Testis (tissue), 2 donors: ENCODE measurements at regions not wholly inside any gene's neighbourhood (a gene's known extent, or its start where the extent isn't known, plus 50 kb on each side); places are given as distances from the start of the nearest gene placed in this dataset.

Experiments used
- DNase-seq: peaks from one replicate; pipeline ENCODE4 v3.0.0-alpha.2; 2019
- H3K27ac ChIP-seq, 2 donors: fragments of 200-600 bp; sonication (generic); one replicate each; pipeline ENCODE4 v1.5.1; 2019
- H3K27me3 ChIP-seq: fragments of 200-600 bp; sonication (generic); one replicate; pipeline ENCODE4 v1.5.1; 2019
- H3K36me3 ChIP-seq: fragments of 200-600 bp; sonication (generic); one replicate; pipeline ENCODE4 v1.5.1; 2017; ENCODE audit warnings: low read depth; ENCODE audit errors: missing control alignments
- H3K4me1 ChIP-seq: fragments of 200-600 bp; sonication (generic); one replicate; pipeline ENCODE4 v1.5.1; 2019
- H3K4me3 ChIP-seq, 2 donors: fragments of 200-600 bp; sonication (generic); one replicate each; pipeline ENCODE4 v1.5.1; 2017 to 2019
- H3K9me3 ChIP-seq: fragments of 200-600 bp; sonication (generic); one replicate; pipeline ENCODE4 v1.5.1; 2017
- POLR2A ChIP-seq: fragments of 450-650 bp; IDR thresholded peaks from one replicate; pipeline ENCODE4 v1.6.1; 2017; ENCODE audit warnings: antibody characterized with exemption, mild to moderate bottlenecking, moderate library complexity
- WGBS, 2 donors: methylation state at CpG; one replicate each; pipeline ENCODE4 v1.1.5; 2018; 5-methylcytosine and 5-hydroxymethylcytosine counted together
- intact Hi-C: fragments of 100-400 bp; cut with DNase I; formaldehyde crosslinking; loops from one replicate; pipeline ENCODE4 v1.15.1; 2023; ENCODE audit warnings: low total_unique reads
- TF ChIP-seq, protein P1 (sequence below), 3 experiments: fragments of 450-650 bp in 2 of 3; fragments of 200-600 bp in 1 of 3; sonication (generic) in 1 of 3; IDR thresholded peaks; one replicate each; pipeline ENCODE4 v1.5.1; 2016 to 2019; ENCODE audit warnings: antibody characterized with exemption in 3 of 3, mild to moderate bottlenecking in 2 of 3, moderate library complexity in 1 of 3

DNA sequence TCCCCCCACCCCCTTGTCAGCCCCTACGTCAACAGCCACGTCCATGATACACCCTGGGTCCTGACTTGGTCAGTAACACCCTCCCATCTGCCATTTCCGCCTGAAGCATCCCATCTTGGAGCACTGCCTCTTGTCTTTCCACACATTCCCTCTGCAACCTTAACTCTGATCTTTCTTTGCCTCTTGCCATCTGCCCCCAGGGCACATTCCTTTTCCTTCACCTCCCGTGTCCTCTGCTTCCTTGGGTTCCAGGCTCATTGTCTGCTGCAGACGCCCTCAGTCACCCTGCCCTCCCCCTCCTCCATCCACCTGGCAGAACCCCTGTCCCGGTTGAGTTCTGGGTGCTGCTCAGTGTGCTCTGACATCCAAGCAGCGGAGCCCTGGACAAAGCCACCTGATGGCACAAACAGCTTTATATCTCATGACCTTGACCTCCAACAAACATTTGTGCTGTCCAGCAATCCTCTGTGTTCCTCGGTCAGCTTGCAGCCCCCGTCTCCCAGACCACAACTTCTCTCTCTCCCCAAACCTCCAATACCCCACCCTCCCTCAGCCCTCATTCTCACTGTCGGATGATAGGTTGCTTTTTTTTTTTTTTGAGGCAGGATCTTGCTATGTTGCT lies 97.7 kb upstream of the IER5L start:
- H3K9me3 ChIP-seq, result no peaks in the 10 kb centered on the region
- DNase-seq, result no peak
- H3K27me3 ChIP-seq, result no peaks in the 10 kb centered on the region
- no peaks in the 10 kb centered on the region for H3K36me3 ChIP-seq
- peaks cover 10% of the 10 kb centered on the region for H3K4me1 ChIP-seq
- 44 to 61% methylated on average over 10 of the region's 10 CpGs for WGBS, 2 donors
- no peak overlapping the region for H3K27ac ChIP-seq
- intact Hi-C loops, result no loop called here
- TF ChIP-seq, protein P1, sequence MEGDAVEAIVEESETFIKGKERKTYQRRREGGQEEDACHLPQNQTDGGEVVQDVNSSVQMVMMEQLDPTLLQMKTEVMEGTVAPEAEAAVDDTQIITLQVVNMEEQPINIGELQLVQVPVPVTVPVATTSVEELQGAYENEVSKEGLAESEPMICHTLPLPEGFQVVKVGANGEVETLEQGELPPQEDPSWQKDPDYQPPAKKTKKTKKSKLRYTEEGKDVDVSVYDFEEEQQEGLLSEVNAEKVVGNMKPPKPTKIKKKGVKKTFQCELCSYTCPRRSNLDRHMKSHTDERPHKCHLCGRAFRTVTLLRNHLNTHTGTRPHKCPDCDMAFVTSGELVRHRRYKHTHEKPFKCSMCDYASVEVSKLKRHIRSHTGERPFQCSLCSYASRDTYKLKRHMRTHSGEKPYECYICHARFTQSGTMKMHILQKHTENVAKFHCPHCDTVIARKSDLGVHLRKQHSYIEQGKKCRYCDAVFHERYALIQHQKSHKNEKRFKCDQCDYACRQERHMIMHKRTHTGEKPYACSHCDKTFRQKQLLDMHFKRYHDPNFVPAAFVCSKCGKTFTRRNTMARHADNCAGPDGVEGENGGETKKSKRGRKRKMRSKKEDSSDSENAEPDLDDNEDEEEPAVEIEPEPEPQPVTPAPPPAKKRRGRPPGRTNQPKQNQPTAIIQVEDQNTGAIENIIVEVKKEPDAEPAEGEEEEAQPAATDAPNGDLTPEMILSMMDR (IDR thresholded peaks at IDR 0.05), result no peak
- TF ChIP-seq POLR2A, result no peak
- no peak overlapping the region for H3K4me3 ChIP-seq

DNA sequence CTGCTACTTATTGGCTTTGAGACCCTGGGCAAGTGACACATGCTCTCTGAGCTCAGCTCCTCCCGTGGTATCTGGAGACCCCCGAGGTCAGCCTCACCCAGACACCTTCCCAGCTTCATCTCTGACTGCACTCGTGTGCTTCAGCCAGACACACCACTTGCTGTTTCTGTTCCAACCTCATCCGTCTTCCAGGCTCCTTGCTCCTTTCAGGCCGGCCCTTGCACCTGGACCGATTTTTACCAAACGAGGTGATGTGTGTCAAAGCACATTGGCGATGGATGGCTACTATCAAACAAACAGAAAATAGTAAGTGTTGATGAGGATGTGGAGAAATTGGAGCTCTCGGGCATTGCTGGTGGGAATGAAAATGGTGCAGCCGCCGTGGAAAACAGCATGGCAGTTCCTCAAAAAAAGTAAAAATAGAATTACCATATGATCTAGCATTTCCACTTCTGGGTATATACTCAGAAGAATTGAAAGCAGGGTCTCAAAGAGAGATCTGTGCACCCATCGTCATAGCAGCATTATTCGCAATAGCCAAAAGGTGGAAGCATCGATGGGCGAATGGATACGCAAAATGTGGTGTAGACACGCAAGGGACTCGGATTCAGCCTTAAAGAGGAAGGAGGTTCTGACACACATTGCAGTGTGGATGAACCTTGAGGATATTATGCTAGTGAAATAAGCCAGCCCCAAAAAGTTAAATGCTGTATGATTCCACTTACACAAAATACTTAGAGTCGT lies 96.1 kb upstream of the IER5L start:
- intact Hi-C loops, result no loop called here
- H3K36me3 ChIP-seq, result no peaks in the 10 kb centered on the region
- no peak overlapping the region for H3K4me3 ChIP-seq
- no peak for DNase-seq
- TF ChIP-seq POLR2A, result no peak
- TF ChIP-seq, protein P1 (IDR thresholded peaks at IDR 0.05), result no peak
- peaks cover 13% of the 10 kb centered on the region for H3K4me1 ChIP-seq
- H3K27me3 ChIP-seq, result no peaks in the 10 kb centered on the region
- WGBS, 2 donors, result 89 to 91% methylated on average over 19 of the region's 19 CpGs
- H3K27ac ChIP-seq, result no peak overlapping the region
- H3K9me3 ChIP-seq, result no peaks in the 10 kb centered on the region

DNA sequence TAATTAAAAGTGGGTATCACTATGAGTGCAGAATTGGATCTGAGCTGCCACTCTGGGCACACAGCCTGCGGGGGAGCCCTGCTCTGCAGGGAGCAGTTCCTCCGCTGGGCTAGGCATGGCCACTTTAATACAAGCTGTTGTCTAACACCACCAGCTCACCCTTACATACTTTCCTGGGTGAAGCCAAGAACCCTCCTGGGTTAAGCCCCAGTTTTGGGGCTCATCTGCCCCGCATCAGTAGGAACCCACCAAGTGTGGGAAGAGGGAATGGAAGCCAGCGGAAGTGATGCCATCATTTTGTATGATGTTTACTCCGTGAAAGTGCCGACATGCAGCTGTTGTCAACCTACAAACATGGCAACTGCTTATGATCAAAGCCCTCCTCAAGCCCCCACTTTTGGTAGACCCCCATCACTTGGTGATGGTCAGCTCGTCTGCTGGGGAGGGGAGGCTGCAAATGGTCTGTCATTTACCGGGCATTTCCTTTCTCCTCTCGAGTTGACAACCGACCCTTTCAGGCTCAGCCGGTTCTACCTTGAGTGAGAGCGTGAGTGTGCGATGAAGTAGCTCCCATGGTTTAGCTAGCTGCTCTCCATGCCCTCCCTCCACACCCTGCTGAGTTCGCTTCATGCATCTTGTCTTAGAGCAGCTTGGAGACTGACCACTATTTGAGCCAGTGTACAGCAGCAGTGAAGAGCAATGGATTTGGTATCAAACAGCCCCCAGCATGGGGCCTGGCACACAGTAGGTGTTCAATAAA lies 95.3 kb upstream of the IER5L start:
- intact Hi-C loops, result no loop called here
- DNase-seq, result no peak
- 96 to 98% methylated on average over 12 to 14 of the region's 14 CpGs for WGBS, 2 donors
- TF ChIP-seq, protein P1 (IDR thresholded peaks at IDR 0.05), result no peak
- no peak for TF ChIP-seq POLR2A
- Histone ChIP-seq H3K27me3 (no peaks in the 10 kb centered on the region), H3K4me1 (peaks cover 13% of the 10 kb centered on the region), H3K9me3 (no peaks in the 10 kb centered on the region), H3K27ac (no peak overlapping the region), H3K4me3 (no peak overlapping the region), H3K36me3 (no peaks in the 10 kb centered on the region)

DNA sequence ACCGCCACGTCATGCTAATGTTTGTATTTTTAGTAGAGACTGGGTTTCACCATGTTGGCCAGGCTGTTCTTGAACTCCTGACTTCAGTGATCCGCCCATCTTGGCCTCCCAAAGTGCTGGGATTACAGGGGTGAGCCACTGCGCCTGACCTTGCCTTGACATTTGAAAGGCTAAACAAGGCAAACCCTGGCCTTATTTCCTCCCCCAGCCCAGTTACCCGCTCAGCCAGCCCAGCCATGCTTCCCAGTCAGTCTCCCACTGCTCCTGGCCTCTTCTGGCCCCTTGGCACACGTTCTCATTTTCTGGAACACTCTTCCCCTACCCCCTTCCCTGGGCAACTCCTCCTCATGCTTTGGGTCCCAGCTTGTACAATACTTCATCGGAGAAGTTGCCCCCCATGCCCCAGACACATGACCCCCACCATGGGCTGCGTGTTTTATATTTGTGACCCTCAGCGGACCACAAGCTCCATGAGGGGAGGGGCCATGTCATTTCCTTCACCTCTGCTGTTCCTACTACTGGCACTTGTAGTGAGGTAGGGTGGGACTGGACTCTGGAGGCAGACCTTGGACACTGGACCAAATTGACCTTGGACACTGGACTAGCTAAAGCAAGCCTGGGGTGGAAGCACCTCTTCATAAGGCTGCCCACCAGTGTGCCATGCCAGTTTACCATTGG lies 94.4 kb upstream of the IER5L start:
- intact Hi-C loops, result no loop called here

More for the DNA sequence above, 94.4 kb upstream of the IER5L start:
- WGBS, 2 donors, result 78 to 88% methylated on average over 9 of the region's 9 CpGs
- H3K36me3 ChIP-seq, result no peaks in the 10 kb centered on the region
- TF ChIP-seq, protein P1 (IDR thresholded peaks at IDR 0.05), result no peak
- no peaks in the 10 kb centered on the region for H3K27me3 ChIP-seq
- peaks cover 13% of the 10 kb centered on the region for H3K4me1 ChIP-seq
- H3K9me3 ChIP-seq, result no peaks in the 10 kb centered on the region
- no peak for DNase-seq
- H3K27ac ChIP-seq, result no peak overlapping the region
- H3K4me3 ChIP-seq, result no peak overlapping the region
